CD4-positive, alpha-beta T cell treated with Interleukin-10 for 1 hour (primary cell): ENCODE measurements at regions not wholly inside any gene's neighbourhood (a gene's known extent, or its start where the extent isn't known, plus 50 kb on each side); places are given as distances from the start of the nearest gene placed in this dataset.

Experiments
- DNase-seq: peaks from one replicate; pipeline ENCODE4 v3.0.0-alpha.2; 2020

GRCh38 chr11:116093481-116094270 lies 589.5 kb upstream of the CADM1 start:
- DNase-seq, result no peak

- no peak for DNase-seq
Measured at GRCh38 chr11:116093065-116093464, 588.9 kb upstream of the CADM1 start.

GRCh38 chr11:116086426-116086825 lies 582.2 kb upstream of the CADM1 start:
- no peak for DNase-seq

GRCh38 chr11:116085031-116085635 lies 580.9 kb upstream of the CADM1 start:
- no peak for DNase-seq

GRCh38 chr11:116084511-116084910 lies 580.3 kb upstream of the CADM1 start:
- no peak for DNase-seq

GRCh38 chr11:116082256-116082655 lies 578.0 kb upstream of the CADM1 start:
- no peak for DNase-seq

- DNase-seq, result no peak
Measured at GRCh38 chr11:116079580-116079979, 575.4 kb upstream of the CADM1 start.

GRCh38 chr11:116078101-116078591 lies 573.9 kb upstream of the CADM1 start:
- no peak for DNase-seq

- DNase-seq, result no peak
Measured at GRCh38 chr11:116077092-116077491, 572.9 kb upstream of the CADM1 start.

GRCh38 chr11:116073854-116074837 lies 569.9 kb upstream of the CADM1 start:
- DNase-seq, result no peak

- DNase-seq, result no peak
Measured at GRCh38 chr11:116072601-116073410, 568.6 kb upstream of the CADM1 start.

- DNase-seq, result no peak
Measured at GRCh38 chr11:116072133-116072532, 567.9 kb upstream of the CADM1 start.

GRCh38 chr11:116071241-116071640 lies 567.0 kb upstream of the CADM1 start:
- DNase-seq, result no peak

GRCh38 chr11:116070520-116070919 lies 566.3 kb upstream of the CADM1 start:
- DNase-seq, result no peak

- DNase-seq, result no peak
Measured at GRCh38 chr11:116066777-116067176, 562.6 kb upstream of the CADM1 start.

- no peak for DNase-seq
Measured at GRCh38 chr11:116065986-116066385, 561.8 kb upstream of the CADM1 start.

GRCh38 chr11:116065191-116065895 lies 561.1 kb upstream of the CADM1 start:
- no peak for DNase-seq

GRCh38 chr11:116062490-116063171 lies 558.4 kb upstream of the CADM1 start:
- DNase-seq, result no peak

- no peak for DNase-seq
Measured at GRCh38 chr11:116062129-116062489, 557.9 kb upstream of the CADM1 start.

GRCh38 chr11:116061322-116061721 lies 557.1 kb upstream of the CADM1 start:
- DNase-seq, result no peak

GRCh38 chr11:116059919-116060318 lies 555.7 kb upstream of the CADM1 start:
- no peak for DNase-seq
